ENCODE measurements at regions not wholly inside any gene's neighbourhood (a gene's known extent, or its start where the extent isn't known, plus 50 kb on each side); places are given as distances from the start of the nearest gene placed in this dataset.

DNA sequence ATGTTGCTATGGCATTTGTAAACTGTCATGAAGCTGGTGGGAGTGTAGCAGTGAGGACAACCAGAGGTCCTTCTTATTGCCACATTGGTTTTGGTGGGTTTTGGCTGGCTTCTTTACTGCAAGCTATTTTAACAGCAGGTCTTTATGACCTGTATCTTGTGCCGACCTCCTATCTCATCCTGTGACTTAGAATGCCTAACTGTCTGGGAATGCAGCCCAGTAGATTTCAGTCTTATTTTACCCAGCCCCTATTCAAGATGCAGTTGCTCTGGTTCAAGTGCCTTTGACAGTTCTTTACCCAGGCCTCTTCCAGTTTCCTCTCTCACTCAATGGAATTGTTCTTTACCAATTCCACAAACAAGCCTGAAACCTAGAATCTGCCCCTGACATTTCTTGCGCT lies 145.1 kb downstream of the KCNE4 start:
- Histone ChIP-seq H3K4me1 (ENCODE audit: low read length) (no peaks in the 10 kb centered on the region), H3K9me3 (ENCODE audit: insufficient read depth, low read length) (no peaks in the 10 kb centered on the region), H3K4me2 (ENCODE audit: low read length) (no peak overlapping the region), H3K9ac (ENCODE audit: low read length) (no peak overlapping the region), H3K27ac (ENCODE audit: low read length) (no peak overlapping the region), H3K36me3 (replicated peaks; ENCODE audit: low read depth, low read length) (no peaks in the 10 kb centered on the region), H4K20me1 (ENCODE audit: insufficient read depth, low read length) (no peaks in the 10 kb centered on the region), H3K27me3 (ENCODE audit: low read depth, low read length) (no peaks in the 10 kb centered on the region), H2AFZ (ENCODE audit: low read depth, low read length) (no peak overlapping the region), H3K79me2 (ENCODE audit: low read length) (no peaks in the 10 kb centered on the region), H3K4me3 (ENCODE audit: low read length) (no peak overlapping the region)
- TF ChIP-seq, protein P1, sequence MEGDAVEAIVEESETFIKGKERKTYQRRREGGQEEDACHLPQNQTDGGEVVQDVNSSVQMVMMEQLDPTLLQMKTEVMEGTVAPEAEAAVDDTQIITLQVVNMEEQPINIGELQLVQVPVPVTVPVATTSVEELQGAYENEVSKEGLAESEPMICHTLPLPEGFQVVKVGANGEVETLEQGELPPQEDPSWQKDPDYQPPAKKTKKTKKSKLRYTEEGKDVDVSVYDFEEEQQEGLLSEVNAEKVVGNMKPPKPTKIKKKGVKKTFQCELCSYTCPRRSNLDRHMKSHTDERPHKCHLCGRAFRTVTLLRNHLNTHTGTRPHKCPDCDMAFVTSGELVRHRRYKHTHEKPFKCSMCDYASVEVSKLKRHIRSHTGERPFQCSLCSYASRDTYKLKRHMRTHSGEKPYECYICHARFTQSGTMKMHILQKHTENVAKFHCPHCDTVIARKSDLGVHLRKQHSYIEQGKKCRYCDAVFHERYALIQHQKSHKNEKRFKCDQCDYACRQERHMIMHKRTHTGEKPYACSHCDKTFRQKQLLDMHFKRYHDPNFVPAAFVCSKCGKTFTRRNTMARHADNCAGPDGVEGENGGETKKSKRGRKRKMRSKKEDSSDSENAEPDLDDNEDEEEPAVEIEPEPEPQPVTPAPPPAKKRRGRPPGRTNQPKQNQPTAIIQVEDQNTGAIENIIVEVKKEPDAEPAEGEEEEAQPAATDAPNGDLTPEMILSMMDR (IDR thresholded peaks at IDR 0.05; ENCODE audit: low read depth, low read length): no peak
- no peak for TF ChIP-seq EZH2phosphoT487 (IDR thresholded peaks at IDR 0.05; ENCODE audit: low read depth)

DNA sequence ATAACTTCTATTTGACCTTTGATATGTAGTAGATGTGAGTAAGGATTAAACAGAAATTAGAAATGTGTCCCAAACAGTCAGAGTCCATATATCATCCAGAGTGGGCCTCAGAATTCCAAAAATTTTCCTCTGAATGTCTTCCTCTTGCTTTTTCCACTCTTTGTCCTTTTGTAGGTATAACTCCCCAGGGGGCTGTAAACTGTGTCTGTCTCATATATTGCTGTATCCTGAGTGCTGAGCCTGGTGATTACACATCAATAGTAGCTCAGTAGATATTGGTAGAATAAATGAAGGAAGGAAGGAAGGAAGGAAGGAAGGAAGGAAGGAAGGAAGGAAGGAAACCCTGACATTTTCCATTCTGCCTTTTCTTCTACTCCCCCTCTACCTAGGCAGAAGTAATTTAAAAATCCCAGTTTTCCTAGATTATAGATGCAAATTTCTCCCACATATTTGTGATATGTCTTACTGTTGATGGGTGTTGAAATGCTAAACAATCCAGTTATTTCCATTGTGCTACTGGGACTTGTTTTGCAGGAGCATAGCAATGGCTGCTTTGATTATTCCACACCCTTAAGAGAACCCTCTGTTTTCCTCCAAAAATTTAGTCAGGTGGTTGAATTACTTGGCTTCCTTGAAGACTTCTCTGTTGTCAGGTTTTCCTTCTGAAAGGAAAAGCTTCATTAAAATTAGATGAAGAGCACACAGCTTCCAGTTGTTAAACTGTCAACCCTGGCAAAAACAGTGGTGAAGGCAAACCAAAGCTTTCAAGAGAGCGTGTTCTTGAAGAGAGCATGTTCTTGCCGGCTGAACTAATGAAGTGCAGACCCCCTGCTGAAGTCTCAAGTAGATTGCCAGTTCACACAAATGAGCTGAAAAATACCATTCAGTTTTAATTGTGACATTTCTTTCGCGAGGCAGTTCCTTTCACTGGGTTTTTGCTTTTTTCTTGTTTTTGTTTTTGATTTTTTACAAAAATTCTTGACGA lies 147.8 kb downstream of the KCNE4 start:
- TF ChIP-seq EZH2phosphoT487 (IDR thresholded peaks at IDR 0.05; ENCODE audit: low read depth): no peak
- TF ChIP-seq, protein P1 (IDR thresholded peaks at IDR 0.05; ENCODE audit: low read depth, low read length): no peak
- H3K27ac ChIP-seq (ENCODE audit: low read length): no peak overlapping the region
- H3K4me1 ChIP-seq (ENCODE audit: low read length): no peaks in the 10 kb centered on the region
- no peak overlapping the region for H2AFZ ChIP-seq (ENCODE audit: low read depth, low read length)
- no peak overlapping the region for H3K4me3 ChIP-seq (ENCODE audit: low read length)
- H3K79me2 ChIP-seq (ENCODE audit: low read length): no peaks in the 10 kb centered on the region
- no peaks in the 10 kb centered on the region for H3K27me3 ChIP-seq (ENCODE audit: low read depth, low read length)
- no peaks in the 10 kb centered on the region for H3K9me3 ChIP-seq (ENCODE audit: insufficient read depth, low read length)
- H4K20me1 ChIP-seq (ENCODE audit: insufficient read depth, low read length): no peaks in the 10 kb centered on the region
- no peak overlapping the region for H3K4me2 ChIP-seq (ENCODE audit: low read length)
- H3K9ac ChIP-seq (ENCODE audit: low read length): no peak overlapping the region
- no peaks in the 10 kb centered on the region for H3K36me3 ChIP-seq (replicated peaks; ENCODE audit: low read depth, low read length)

DNA sequence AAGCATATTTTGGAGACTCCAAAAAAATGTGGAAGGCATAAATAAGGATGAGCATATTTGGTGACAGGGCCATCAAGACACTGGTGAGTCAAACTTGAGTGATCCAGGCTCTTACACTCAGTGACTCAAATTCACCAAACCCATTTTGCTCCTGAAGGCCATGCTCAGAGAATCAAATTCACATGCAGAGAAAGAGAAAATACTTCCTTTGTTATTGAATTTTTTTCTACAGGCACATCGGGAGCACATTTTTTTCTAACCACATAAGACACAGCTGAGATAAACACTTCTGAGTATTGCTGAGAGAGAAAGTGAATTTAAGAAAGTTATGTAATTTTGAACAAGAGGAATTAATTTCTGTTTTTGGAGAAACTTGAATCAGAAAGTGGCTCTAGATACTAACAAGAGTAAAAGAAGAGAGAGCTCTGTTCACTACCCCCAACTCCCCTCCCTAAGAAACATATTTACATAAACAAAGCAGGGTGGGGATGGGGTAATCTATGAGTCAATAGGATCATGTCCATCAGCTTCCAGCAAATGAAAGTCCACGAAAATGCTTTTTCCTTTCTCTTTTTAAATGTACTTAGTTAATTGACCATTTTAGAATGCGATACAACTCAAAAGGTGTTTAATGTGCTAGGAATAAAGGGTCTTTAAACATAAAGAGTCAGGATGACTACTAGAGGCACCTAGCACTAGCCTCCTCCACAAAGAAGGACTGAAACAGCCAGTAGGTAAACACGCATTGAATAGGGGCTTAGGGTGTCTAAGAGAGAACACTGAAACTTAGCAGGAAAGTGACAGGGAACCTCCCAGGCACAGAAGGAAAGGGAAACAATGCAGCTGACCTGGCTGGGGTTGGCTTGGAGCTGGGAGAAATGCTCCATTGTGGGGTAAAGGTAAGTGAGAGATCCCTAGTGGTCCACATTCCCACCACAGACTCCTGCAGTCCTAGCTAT lies 152.3 kb downstream of the KCNE4 start:
- Histone ChIP-seq H2AFZ (ENCODE audit: low read depth, low read length) (no peak overlapping the region), H4K20me1 (ENCODE audit: insufficient read depth, low read length) (no peaks in the 10 kb centered on the region), H3K27me3 (ENCODE audit: low read depth, low read length) (no peaks in the 10 kb centered on the region), H3K4me2 (ENCODE audit: low read length) (no peak overlapping the region), H3K4me3 (ENCODE audit: low read length) (no peak overlapping the region), H3K4me1 (ENCODE audit: low read length) (no peaks in the 10 kb centered on the region), H3K36me3 (replicated peaks; ENCODE audit: low read depth, low read length) (no peaks in the 10 kb centered on the region), H3K27ac (ENCODE audit: low read length) (no peak overlapping the region), H3K9me3 (ENCODE audit: insufficient read depth, low read length) (no peaks in the 10 kb centered on the region), H3K9ac (ENCODE audit: low read length) (no peak overlapping the region), H3K79me2 (ENCODE audit: low read length) (no peaks in the 10 kb centered on the region)
- TF ChIP-seq EZH2phosphoT487 (IDR thresholded peaks at IDR 0.05; ENCODE audit: low read depth): no peak
- TF ChIP-seq, protein P1 (IDR thresholded peaks at IDR 0.05; ENCODE audit: low read depth, low read length): no peak

DNA sequence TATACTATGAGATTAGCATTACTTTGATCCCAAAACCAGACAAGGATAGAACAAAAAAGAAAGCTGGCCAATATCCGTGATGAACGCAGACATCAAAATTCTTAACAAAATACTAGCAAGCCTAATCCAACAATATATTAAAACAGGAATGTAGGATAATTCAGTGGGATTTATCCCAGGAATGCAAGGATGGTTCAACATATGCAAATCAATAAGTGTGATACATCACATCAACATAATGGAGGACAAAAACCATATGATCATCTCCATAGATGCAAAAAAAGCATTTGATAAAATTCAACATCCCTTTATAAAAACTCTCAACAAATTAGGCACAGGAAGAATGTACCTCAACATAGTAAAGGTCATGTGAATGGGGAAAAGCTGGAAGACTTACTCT lies 158.5 kb downstream of the KCNE4 start:
- Histone ChIP-seq H3K9me3 (ENCODE audit: insufficient read depth, low read length) (no peaks in the 10 kb centered on the region), H3K9ac (ENCODE audit: low read length) (no peak overlapping the region), H3K27me3 (ENCODE audit: low read depth, low read length) (no peaks in the 10 kb centered on the region), H3K4me2 (ENCODE audit: low read length) (no peak overlapping the region), H2AFZ (ENCODE audit: low read depth, low read length) (no peak overlapping the region), H3K4me3 (ENCODE audit: low read length) (no peak overlapping the region), H4K20me1 (ENCODE audit: insufficient read depth, low read length) (no peaks in the 10 kb centered on the region), H3K36me3 (replicated peaks; ENCODE audit: low read depth, low read length) (no peaks in the 10 kb centered on the region), H3K27ac (ENCODE audit: low read length) (no peak overlapping the region), H3K4me1 (ENCODE audit: low read length) (no peaks in the 10 kb centered on the region), H3K79me2 (ENCODE audit: low read length) (no peaks in the 10 kb centered on the region)
- TF ChIP-seq EZH2phosphoT487 (IDR thresholded peaks at IDR 0.05; ENCODE audit: low read depth): no peak
- TF ChIP-seq, protein P1 (IDR thresholded peaks at IDR 0.05; ENCODE audit: low read depth, low read length): no peak

All from OCI-LY3 (cell line).